IMR-90 (cell line): ENCODE measurements at regions not wholly inside any gene's neighbourhood (a gene's known extent, or its start where the extent isn't known, plus 50 kb on each side); places are given as distances from the start of the nearest gene placed in this dataset.

Experiments
- BHLHE40 ChIP-seq: fragments of 150-350 bp; IDR thresholded peaks from 2 replicates; pipeline ENCODE4 v1.6.1; 2016; ENCODE audit warnings: mild to moderate bottlenecking, low read depth, low read length
- CEBPB ChIP-seq: IDR thresholded peaks from 2 replicates; pipeline ENCODE4 v1.6.1; 2012; ENCODE audit warnings: low read depth, low read length, improper control_type of control experiment
- CTCF ChIP-seq: conservative IDR thresholded peaks from 2 replicates; pipeline ENCODE4 v1.5.1; 2012; ENCODE audit warnings: mild to moderate bottlenecking, low read depth, low read length, improper control_type of control experiment
- MXI1 ChIP-seq: IDR thresholded peaks from 2 replicates; pipeline ENCODE4 v1.6.1; 2012; ENCODE audit warnings: low read depth, mild to moderate bottlenecking, low read length, moderate library complexity, borderline replicate concordance
- NFE2L2 ChIP-seq: fragments of 150-350 bp; IDR thresholded peaks from 2 replicates; pipeline ENCODE4 v1.6.1; 2016; ENCODE audit warnings: low read depth, mild to moderate bottlenecking, low read length
- POLR2A ChIP-seq: IDR thresholded peaks from 2 replicates; pipeline ENCODE4 v1.6.1; 2012; ENCODE audit warnings: mild to moderate bottlenecking, low read depth, low read length
- RAD21 ChIP-seq: IDR thresholded peaks from 2 replicates; pipeline ENCODE4 v1.6.1; 2012; ENCODE audit warnings: low read length, improper control_type of control experiment
- RCOR1 ChIP-seq: IDR thresholded peaks from 2 replicates; pipeline ENCODE4 v1.6.1; 2012; ENCODE audit warnings: mild to moderate bottlenecking, low read length, improper control_type of control experiment; ENCODE audit not compliant: insufficient replicate concordance
- RFX5 ChIP-seq: IDR thresholded peaks from 2 replicates; pipeline ENCODE4 v1.8.0; 2012; ENCODE audit warnings: low read depth, mild to moderate bottlenecking, low read length, moderate library complexity
- SMC3 ChIP-seq: fragments of 150-350 bp; IDR thresholded peaks from 2 replicates; pipeline ENCODE4 v1.6.1; 2016; ENCODE audit warnings: low read depth, mild to moderate bottlenecking, antibody characterized with exemption, low read length, moderate library complexity

- no peak for TF ChIP-seq CTCF
- TF ChIP-seq MXI1 = no peak
- TF ChIP-seq CEBPB = no peak
- TF ChIP-seq RAD21 = no peak
- TF ChIP-seq SMC3 = no peak
- TF ChIP-seq POLR2A = no peak
- no peak for TF ChIP-seq NFE2L2
- TF ChIP-seq RFX5 = no peak
- no peak for TF ChIP-seq BHLHE40
- TF ChIP-seq RCOR1 = no peak
These were observed 342.7 kb downstream of the CPS1 start for GRCh38 chr2:210899131-210899530.
